Skin epidermis (tissue), 12 donors: ENCODE measurements at regions not wholly inside any gene's neighbourhood (a gene's known extent, or its start where the extent isn't known, plus 50 kb on each side); places are given as distances from the start of the nearest gene placed in this dataset.
"Not testable (repeated sequence)": the region's sequence is repeated elsewhere in the genome, so short reads cannot be mapped to it uniquely, and the experiment has no call there.

Experiments
- H3K27ac ChIP-seq, 21 experiments: fragments of 200-600 bp; sonication (generic) in 11 of 21; one replicate each; pipeline ENCODE4 v1.5.0; 2020; ENCODE audit warnings: mild to moderate bottlenecking in 3 of 21, inconsistent platforms in 2 of 21, moderate library complexity in 2 of 21
- H3K4me3 ChIP-seq, 7 experiments: fragments of 200-600 bp; sonication (generic) in 2 of 7; one replicate each; pipeline ENCODE4 v1.5.0; 2020; ENCODE audit warnings: inconsistent platforms in 2 of 7, mild to moderate bottlenecking in 2 of 7, moderate library complexity in 1 of 7

DNA sequence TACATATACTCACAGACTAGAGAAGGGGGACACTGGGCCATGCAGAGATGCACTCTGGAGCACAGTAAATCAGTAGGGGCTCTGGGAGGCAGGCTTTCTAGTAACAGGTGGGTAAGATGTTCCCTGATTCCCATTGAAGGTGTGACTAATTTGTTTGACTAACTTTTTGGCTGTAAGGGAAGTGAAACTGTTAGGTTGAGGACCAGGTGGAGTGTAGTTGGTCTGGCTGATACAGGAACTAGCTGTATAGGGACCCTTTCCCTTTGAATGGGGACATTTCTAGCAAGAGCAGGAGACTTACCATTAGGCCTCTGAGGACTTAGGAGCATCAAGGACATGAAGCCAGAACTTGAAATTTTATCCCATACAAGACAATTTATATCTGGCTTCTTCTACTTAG is 989.6 kb upstream of the COX7C start:
- H3K27ac ChIP-seq: no peak overlapping the region
- H3K4me3 ChIP-seq: no peak overlapping the region

DNA sequence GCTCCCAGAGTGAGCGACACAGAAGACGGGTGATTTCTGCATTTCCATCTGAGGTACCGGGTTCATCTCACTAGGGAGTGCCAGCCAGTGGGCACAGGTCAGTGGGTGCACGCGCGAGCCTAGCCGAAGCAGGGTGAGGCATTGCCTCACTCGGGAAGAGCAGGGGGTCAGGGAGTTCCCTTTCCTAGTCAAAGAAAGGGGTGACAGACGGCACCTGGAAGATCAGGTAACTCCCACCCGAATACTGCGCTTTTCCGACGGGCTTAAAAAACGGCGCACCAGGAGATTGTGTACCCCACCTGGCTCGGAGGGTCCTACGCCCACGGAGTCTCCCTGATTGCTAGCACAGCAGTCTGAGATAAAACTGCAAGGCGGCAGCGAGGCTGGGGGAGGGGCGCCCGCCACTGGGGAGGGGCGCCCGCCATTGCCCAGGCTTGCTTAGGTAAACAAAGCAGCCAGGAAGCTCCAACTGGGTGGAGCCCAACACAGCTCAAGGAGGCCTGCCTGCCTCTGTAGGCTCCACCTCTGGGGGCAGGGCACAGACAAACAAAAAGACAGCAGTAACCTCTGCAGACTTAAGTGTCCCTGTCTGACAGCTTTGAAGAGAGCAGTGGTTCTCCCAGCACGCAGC is 979.1 kb upstream of the COX7C start:
- H3K27ac ChIP-seq, H3K4me3 ChIP-seq: not testable (repeated sequence)

DNA sequence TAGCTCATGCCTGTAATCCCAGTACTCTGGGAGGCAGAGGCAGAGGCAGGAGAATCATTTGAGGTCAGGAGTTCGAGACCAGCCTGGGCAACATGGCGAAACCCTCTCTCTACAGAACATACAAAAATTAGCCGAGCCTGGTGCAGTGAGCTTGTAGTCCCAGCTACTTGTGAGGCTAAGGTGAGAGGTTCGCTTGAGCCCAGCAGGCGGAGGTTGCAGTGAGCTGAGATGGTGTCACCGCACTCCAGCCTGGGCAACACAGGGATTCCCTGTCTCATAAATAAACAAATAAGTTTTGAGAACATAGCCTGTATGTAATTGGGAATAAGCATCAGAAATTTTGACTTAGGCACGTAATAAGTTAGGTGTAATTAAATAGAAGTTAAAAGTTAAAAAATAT is 971.7 kb upstream of the COX7C start:
- H3K4me3 ChIP-seq: no peak overlapping the region

DNA sequence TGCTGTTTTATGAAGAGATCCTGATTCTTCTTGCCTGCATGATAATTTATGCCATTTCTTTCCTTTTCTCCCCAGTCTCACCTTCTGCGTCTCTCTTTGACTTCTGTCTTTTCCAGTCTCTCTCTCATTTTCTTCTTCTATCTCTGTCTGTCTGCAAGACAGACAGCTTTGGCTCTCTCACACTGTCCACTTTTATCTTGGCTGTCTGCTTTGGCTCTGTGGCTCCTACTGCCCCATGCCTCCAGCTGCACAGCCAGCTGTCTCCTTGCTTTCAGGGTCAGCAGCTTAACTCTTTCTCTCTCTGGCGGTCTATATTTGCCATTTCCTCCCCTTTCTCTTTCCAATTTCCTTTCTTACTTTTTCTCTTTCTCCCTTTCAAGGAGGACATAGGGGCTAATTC is 971.1 kb upstream of the COX7C start:
- H3K27ac ChIP-seq: no peak overlapping the region
- no peak overlapping the region for H3K4me3 ChIP-seq

More for the DNA sequence above, 971.7 kb upstream of the COX7C start:
- H3K27ac ChIP-seq: no peak overlapping the region

DNA sequence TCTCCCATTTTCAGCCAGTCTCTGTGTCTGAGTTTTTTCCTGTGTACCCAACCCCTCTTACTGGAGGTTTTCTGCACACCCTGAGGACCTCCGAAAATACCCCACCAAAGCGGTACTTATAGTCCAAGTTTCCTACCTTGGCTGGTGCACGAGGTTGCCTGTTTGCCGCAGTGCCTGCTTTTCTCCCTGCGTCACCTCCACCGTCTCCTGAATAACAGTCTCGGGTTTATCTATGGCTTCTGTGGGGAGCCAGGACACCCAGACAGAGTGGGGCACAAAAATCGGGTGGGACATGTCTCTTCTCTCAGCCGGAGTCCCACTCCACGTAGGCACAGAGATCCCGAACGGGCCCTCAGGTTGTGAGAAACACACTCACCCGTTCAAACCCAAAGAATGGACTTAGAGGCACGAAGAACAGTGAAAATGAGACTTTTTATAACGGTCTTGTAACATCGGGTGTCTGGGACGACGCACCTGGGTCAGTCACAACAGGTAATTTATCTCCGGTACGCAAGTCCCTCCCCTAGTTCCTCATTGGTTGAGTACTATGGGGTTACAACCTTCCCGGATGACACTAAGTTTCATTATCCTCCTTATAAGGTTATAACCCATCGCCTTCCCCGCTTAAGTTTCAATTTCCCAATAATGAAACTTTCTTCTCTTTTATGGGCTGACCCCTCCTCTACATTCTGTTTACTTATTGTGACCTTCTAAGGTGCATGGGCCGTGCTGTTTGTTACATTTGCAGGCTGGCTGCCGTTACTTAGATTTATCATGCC is 970.2 kb upstream of the COX7C start:
- H3K4me3 ChIP-seq: no peak overlapping the region

DNA sequence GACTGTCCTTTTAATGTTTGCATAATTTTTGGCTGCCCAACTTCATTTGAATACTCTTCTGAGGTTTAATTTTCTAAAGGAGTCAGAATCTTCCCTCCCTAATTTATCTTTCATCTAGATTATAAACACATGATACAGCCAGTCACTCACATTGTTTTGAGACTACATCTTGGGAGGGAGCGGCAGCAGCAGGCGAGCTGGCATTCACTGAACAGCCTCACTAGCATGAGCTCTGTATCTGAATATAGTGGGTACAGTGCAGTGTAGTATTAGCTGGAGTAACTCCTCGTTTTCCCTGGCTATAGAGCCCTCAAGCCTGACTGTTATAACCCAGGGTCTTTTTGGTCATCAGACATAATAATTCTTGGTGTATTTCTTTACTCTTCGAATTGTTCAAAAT is 969.2 kb upstream of the COX7C start:
- Histone ChIP-seq H3K27ac (no peak overlapping the region), H3K4me3 (no peak overlapping the region)

More for the DNA sequence above, 970.2 kb upstream of the COX7C start:
- no peak overlapping the region for H3K27ac ChIP-seq

DNA sequence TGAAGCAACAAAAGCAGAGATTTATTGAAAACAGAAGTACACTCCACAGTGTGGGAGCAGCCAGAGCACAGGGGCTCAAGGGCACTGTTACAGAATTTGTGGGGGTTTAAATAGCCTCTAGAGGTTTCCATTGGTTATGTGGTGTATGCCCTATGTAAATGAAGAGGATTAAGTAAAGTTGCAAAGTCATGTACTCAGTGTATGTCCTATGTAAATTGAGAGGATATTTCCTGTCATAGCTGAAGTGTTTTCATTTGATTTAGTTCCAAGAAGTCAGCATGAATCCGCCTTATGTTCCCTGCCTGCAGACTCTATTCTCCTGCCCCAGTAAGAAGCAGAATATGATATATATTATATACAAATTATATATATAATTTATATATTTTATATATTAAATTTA is 966.0 kb upstream of the COX7C start:
- Histone ChIP-seq H3K4me3 (no peak overlapping the region), H3K27ac (no peak overlapping the region)

DNA sequence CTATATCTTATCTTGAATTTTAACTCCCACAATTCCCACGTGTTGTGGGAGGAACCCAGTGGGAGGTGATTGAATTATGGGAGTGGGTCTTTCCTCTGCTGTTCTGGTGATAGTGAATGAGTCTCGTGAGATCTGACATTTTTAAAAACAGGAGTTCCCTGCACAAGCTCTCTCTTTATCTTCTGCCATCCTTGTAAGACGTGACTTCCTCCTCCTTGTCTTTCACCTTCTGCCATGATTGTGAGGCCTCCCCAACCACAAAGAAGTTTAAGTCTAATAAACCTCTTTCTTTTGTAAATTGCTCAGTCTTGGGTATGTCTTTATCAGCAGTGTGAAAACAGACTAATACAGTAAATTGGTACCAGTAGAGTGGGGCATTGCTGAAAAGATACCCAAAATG is 963.6 kb upstream of the COX7C start:
- H3K4me3 ChIP-seq, H3K27ac ChIP-seq: not testable (repeated sequence)

DNA sequence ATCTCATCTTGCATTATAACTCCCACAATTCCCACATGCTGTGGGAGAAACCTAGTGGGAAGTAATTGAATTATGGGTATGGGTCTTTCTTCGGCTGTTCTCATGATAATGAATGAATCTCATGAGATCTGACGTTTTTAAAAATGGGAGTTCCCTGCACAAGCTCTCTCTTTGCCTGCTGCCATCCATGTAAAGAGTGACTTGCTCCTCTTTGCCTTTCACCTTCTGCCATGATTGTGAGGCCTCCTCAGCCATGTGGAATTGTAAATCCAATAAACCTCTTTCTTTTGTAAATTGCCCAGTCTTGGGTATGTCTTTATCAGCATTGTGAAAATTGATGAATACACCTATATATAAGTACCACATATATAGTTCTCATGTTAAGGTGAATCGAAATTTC is 961.7 kb upstream of the COX7C start:
- no peak overlapping the region for H3K27ac ChIP-seq
- H3K4me3 ChIP-seq: no peak overlapping the region

DNA sequence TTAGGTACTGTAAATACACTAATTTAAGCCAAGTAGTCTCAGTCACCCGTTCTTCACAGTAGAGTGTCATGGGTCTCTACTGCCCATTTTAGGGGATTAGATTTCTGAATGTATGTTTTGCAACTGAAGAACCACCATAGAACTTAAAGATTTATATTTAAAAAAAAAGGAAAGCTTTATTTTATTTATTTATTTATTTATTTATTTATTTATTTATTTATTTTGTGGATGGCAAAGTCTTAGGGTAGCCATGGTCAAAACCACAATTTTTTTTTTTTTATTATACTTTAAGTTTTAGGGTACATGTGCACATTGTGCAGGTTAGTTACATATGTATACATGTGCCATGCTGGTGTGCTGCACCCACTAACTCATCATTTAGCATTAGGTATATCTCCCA is 960.4 kb upstream of the COX7C start:
- not testable (repeated sequence) for H3K27ac ChIP-seq, H3K4me3 ChIP-seq

DNA sequence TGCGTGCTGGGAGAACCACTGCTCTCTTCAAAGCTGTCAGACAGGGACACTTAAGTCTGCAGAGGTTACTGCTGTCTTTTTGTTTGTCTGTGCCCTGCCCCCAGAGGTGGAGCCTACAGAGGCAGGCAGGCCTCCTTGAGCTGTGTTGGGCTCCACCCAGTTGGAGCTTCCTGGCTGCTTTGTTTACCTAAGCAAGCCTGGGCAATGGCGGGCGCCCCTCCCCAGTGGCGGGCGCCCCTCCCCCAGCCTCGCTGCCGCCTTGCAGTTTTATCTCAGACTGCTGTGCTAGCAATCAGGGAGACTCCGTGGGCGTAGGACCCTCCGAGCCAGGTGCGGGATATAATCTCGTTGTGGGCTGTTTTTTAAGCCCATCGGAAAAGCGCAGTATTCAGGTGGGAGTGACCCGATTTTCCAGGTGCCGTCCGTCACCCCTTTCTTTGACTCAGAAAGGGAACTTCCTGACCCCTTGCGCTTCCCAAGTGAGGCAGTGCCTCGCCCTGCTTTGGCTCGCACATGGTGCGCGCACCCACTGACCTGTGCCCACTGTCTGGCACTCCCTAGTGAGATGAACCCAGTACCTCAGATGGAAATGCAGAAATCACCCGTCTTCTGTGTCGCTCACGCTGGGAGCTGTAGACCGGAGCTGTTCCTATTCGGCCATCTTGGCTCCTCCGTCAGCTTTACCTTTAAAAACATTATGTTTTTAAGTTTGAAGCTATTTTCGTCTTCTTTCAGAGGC is 954.6 kb upstream of the COX7C start:
- H3K4me3 ChIP-seq: peak overlapping the region in 2 of 7 experiments; percentile 9 to 19
- peak overlapping the region in 1 of 21 experiments; percentile 21 for H3K27ac ChIP-seq

DNA sequence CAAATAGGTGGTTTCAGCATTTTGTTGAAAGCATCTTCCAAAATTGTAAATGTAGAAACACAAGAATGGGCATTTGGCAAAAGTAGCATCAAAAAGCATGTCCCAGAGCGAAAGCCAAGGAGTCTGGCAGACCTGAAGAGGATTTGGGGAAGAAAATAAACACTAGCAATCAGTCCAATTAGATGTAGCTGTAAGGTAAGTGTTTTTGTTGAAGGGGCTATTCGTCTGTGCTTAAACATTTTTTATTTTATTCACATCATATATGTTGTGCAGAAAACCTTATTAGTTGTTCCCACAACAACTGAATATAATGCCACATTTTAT is 954.1 kb upstream of the COX7C start:
- Histone ChIP-seq H3K4me3 (peak overlapping the region in 2 of 7 experiments; percentile 9 to 19), H3K27ac (no peak overlapping the region)

DNA sequence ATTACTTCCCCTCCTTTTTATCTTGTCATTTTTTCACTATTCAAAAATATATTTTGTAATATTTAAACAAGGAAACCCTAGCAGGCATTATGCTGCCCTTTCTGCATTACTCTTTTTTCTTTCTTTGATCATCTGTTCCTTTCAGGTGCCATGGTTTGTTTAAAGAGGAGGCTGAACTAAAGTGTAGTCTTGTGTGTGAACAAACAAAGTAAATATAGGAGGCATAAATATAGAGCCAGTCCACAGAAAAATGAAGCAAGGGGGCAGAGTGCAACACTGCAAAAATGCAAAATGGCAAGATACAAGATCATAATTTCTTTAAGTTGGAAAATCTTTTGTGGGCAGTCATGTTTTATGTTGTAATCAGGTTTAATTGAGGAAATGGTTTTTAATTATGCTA is 947.3 kb upstream of the COX7C start:
- no peak overlapping the region for H3K27ac ChIP-seq
- H3K4me3 ChIP-seq: no peak overlapping the region

DNA sequence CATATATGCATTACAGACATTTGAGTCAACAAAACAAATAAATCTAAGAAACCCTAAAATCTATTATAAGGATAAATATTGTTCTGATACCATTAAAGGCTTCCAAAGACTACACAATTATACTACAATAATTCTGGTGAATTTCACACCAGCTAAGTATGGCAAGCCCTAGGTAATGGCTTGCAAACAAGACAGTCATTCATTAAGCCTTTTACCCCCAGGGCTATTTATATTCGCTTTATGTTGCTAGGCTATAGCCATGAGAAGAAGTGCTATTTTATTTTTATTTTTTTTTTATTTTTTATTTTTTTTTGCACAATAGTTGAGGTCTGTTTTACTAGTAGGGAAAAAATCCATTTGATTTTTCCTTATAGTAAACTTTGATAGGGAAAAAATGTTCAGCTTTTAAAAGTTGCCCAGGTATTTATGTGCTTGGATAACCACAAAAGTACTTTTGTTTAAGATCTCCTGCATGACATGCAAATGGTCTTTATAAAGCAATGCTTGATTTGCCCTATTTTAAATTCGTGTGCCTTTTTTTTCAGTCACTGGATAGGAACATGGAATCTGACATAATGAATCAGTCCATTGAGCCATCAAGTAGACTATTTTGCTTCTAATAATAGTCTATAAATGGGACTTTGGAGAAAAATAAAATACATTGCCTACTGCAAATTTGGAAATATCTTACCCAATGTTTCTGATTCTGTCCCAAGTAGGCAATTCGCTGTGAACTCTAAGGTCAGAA is 946.3 kb upstream of the COX7C start:
- Histone ChIP-seq H3K4me3 (no peak overlapping the region), H3K27ac (no peak overlapping the region)

DNA sequence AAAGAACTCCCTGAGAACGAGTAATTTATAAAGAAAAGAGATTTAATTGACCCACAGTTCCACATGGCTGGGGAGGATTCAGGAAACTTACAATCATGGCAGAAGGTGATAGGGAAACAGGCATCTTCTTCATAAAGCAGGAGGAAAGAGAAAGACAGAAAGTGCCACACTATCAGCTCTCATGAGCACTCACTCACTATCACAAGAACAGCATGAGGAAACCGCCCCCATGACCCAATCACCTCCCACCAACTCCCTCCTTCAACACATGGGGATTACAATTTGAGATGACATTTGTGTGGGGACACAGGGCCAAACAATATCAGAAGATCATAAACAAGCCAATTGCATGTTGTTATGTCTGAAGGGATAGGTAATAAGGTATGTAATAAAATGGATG is 935.9 kb upstream of the COX7C start:
- Histone ChIP-seq H3K27ac (no peak overlapping the region), H3K4me3 (no peak overlapping the region)

DNA sequence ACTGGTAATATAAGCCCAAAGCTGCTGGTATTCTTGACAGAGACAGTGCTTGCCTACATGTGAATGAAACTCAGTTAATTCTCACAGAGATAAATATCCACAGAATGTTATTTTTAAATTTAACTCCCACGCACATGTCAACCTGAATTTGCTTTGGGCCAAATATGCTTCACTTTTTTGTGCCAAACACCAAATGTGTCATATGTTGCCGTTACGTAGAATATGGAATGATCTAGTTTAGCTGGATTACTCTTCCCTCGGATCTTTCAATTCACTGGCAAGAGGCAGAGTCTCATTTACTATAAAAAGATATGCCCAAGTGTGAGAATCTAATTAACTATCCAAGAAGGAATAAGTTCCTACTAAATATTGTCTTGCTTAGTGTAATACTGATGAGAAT is 933.4 kb upstream of the COX7C start:
- H3K4me3 ChIP-seq: no peak overlapping the region
- H3K27ac ChIP-seq: no peak overlapping the region

DNA sequence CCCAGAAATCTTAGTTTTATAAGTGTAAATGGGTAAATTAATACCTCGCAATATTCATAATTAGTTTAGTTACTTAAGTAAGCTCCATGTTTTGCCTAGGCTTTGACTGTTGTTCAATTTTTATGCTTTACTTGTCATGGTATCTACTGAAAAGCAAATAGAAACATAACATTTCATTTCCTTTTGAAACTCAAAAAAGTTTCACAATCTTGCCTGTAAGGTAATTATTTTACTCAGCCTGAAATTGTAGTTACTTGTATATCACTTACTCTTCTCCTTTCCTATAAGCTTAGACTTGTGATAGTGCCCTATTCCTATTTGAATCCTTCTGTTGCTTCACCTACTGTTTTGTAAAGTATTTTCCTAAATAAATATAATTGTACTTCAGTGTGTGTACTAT is 914.4 kb upstream of the COX7C start:
- Histone ChIP-seq H3K27ac (no peak overlapping the region), H3K4me3 (no peak overlapping the region)

DNA sequence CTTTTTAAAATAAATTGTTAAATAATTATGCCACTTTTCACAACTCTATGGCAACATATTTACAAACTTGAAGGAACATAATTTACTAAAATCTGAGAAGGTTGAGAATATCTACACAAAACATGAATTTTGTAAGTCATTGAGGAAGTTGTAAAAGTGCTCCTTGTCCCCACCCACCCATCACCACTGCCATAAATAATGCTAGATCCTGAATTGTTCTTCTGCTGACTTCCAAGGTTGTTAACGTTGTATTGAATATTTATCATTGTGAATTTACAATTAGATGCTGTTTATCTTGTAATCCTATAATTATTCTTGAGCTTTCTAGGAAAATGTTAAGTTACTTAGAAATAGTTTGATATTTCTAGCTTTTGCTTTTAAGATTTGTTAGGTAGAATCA is 908.0 kb upstream of the COX7C start:
- H3K4me3 ChIP-seq: no peak overlapping the region
- no peak overlapping the region for H3K27ac ChIP-seq

DNA sequence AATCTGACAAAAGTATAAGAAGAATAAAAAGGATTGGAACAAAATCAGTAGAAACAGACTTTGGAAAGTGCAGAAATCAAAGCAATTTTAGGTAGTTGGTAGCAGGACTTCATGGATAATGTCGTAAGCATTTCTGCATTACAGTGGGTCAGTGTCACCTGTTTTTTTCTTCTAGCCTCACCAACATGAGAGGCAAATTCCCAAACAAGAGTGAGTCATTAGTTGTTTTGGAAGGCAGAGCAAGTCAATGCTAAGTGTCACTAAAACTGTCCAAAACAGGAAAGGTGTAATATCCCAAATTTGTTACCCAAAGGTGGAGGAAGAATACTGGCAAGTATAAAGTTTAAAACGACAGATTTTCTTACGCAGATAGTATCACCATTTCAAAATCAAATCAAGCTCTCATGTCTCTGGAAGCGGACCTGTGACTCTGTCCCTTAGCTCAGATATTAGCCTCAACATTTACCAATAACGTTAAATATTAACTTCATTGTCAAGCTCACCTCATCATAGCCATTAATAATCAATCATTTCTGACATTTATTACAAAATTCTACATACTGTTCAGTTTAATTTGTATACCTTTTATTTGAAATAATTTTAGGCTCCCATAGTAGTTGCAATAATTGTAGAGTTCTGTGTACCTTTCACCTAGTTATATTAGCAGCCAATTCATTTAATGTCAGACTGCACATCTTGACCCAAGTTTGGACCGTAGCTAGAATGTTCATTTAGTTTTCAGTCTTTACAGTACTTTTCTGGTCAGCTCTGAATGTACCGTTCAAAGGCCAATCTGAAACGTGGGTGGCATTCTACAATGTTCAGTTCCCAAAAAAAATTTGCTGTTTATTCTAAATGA is 901.2 kb upstream of the COX7C start:
- Histone ChIP-seq H3K4me3 (no peak overlapping the region), H3K27ac (no peak overlapping the region)

DNA sequence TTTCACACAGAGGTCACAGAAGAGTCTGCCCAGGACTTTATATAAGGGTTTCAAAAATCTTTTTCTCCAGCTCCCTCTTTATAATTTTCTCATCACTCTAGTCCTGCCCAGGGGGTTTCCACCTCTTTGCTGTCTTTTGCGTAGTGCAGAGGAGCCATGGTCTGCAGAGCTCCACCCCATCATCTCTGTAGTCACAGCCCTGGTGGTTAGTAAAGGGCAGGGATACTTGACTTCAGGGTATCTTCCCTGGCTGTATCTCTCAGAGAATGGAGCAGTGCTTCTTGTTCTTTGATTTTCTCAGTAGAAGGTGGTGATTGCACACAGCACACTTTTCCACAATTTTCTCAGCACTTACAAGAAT is 900.6 kb upstream of the COX7C start:
- no peak overlapping the region for H3K27ac ChIP-seq

More for the DNA sequence above, 900.6 kb upstream of the COX7C start:
- H3K4me3 ChIP-seq: no peak overlapping the region
